Lung (tissue), 11 donors: ENCODE measurements at regions not wholly inside any gene's neighbourhood (a gene's known extent, or its start where the extent isn't known, plus 50 kb on each side); places are given as distances from the start of the nearest gene placed in this dataset.

ENCODE experiments used
- ATAC-seq: fragments of 200-7000 bp; cut with Tn5 transposase; one replicate; pipeline ENCODE4 v1.9.1; 2020; ENCODE audit warnings: moderate number of reproducible peaks; ENCODE audit not compliant: insufficient read depth, low FRiP score
- DNase-seq, 3 donors: peaks; one replicate each; pipeline ENCODE4 v3.0.0-alpha.2; 2013 to 2017
- H3K27ac ChIP-seq, 2 donors: one replicate each; pipeline ENCODE4 v1.5.1; 2013; ENCODE audit warnings: mild to moderate bottlenecking in 2 of 2, moderate library complexity in 2 of 2, control low read depth in 1 of 2, inconsistent platforms in 1 of 2, low read depth in 1 of 2, low read length in 1 of 2
- H3K27me3 ChIP-seq, 3 donors: one replicate each; pipeline ENCODE4 v1.5.1; 2013; ENCODE audit warnings: low read length in 2 of 3; ENCODE audit not compliant: control insufficient read depth in 3 of 3, insufficient read depth in 3 of 3
- H3K36me3 ChIP-seq, 4 donors: one replicate each; pipeline ENCODE4 v1.5.1; 2013; ENCODE audit warnings: low read length in 4 of 4, mild to moderate bottlenecking in 1 of 4, moderate library complexity in 1 of 4; ENCODE audit not compliant: control insufficient read depth in 4 of 4, insufficient read depth in 4 of 4
- H3K4me1 ChIP-seq, 5 donors: one replicate each; pipeline ENCODE4 v1.5.1; 2013; ENCODE audit warnings: low read length in 5 of 5, mild to moderate bottlenecking in 2 of 5, moderate library complexity in 1 of 5; ENCODE audit not compliant: control insufficient read depth in 5 of 5, insufficient read depth in 5 of 5
- H3K4me3 ChIP-seq: one replicate; pipeline ENCODE4 v1.5.1; 2013; ENCODE audit warnings: mild to moderate bottlenecking, control low read depth, moderate library complexity
- H3K9ac ChIP-seq, 2 donors: one replicate each; pipeline ENCODE4 v1.5.1; 2013; ENCODE audit warnings: low read length in 2 of 2, control low read depth in 1 of 2; ENCODE audit not compliant: insufficient read depth in 1 of 2
- H3K9me3 ChIP-seq, 4 donors: one replicate each; pipeline ENCODE4 v1.5.1; 2013; ENCODE audit warnings: low read length in 3 of 4, mild to moderate bottlenecking in 1 of 4, moderate library complexity in 1 of 4; ENCODE audit not compliant: control insufficient read depth in 4 of 4, insufficient read depth in 3 of 4
- CTCF ChIP-seq: IDR thresholded peaks from 2 replicates; pipeline ENCODE4 v1.5.1; 2012; ENCODE audit warnings: mild to moderate bottlenecking; ENCODE audit errors: control extremely low read depth, extremely low read depth
- WGBS, 2 donors: extraction: QIAGEN DNeasy Blood & Tissue Kit; methylation state at CpG; one replicate each; pipeline ENCODE4 v1.1.7; 2013; 5-methylcytosine and 5-hydroxymethylcytosine counted together
- donor health status: control.
- donor health status: control.
- donor health status: Bipolar disorder and iron deficiency.
- donor health status: healthy.
- donor health status: DM: yes; HTN: yes; CAD: no.

- ATAC-seq, result no peak
- DNase-seq, result no peak
- no peak overlapping the region for H3K9ac ChIP-seq
- no peaks in the 10 kb centered on the region for H3K27me3 ChIP-seq
- H3K4me3 ChIP-seq, result no peak overlapping the region
- TF ChIP-seq CTCF, result no peak
- H3K9me3 ChIP-seq, result peaks cover 0 to 2% (median 0%) of the 10 kb centered on the region in 4 donors
- no peak overlapping the region for H3K27ac ChIP-seq
- no peaks in the 10 kb centered on the region for H3K4me1 ChIP-seq
- no peaks in the 10 kb centered on the region for H3K36me3 ChIP-seq
These were observed 529.9 kb downstream of the MMUT start for GRCh38 chr6:48933136-48933535.

- no peaks in the 10 kb centered on the region for H3K36me3 ChIP-seq
- H3K27ac ChIP-seq, result no peak overlapping the region
- no peaks in the 10 kb centered on the region for H3K4me1 ChIP-seq
- ATAC-seq (no peak), DNase-seq (no peak)
- H3K27me3 ChIP-seq, result no peaks in the 10 kb centered on the region
- no peak for TF ChIP-seq CTCF
- no peaks in the 10 kb centered on the region for H3K9me3 ChIP-seq
- no peak overlapping the region for H3K4me3 ChIP-seq
- 68 to 70% methylated on average over 2 of the region's 2 CpGs for WGBS, 2 donors
- no peak overlapping the region for H3K9ac ChIP-seq
These were observed 534.1 kb downstream of the MMUT start for GRCh38 chr6:48928937-48929336.

GRCh38 chr6:48922837-48923236 is 540.2 kb downstream of the MMUT start:
- no peak for TF ChIP-seq CTCF
- Histone ChIP-seq H3K36me3 (no peaks in the 10 kb centered on the region), H3K4me1 (no peaks in the 10 kb centered on the region), H3K9ac (no peak overlapping the region), H3K27ac (no peak overlapping the region), H3K4me3 (no peak overlapping the region), H3K27me3 (no peaks in the 10 kb centered on the region), H3K9me3 (peaks cover 0 to 3% (median 0%) of the 10 kb centered on the region in 4 donors)
- DNase-seq (no peak), ATAC-seq (no peak)
- 64 to 84% methylated on average over 2 of the region's 2 CpGs for WGBS, 2 donors

- TF ChIP-seq CTCF, result no peak
- no peak overlapping the region for H3K27ac ChIP-seq
These were observed 543.5 kb downstream of the MMUT start for GRCh38 chr6:48919555-48919954.

More at GRCh38 chr6:48919555-48919954, 543.5 kb downstream of the MMUT start:
- Histone ChIP-seq H3K9ac (no peak overlapping the region), H3K4me1 (no peaks in the 10 kb centered on the region), H3K9me3 (peaks cover 0 to 3% (median 0%) of the 10 kb centered on the region in 4 donors), H3K27me3 (no peaks in the 10 kb centered on the region), H3K36me3 (no peaks in the 10 kb centered on the region), H3K4me3 (no peak overlapping the region)
- no peak for DNase-seq
- ATAC-seq, result no peak
